Heart left ventricle (tissue), 16 donors: ENCODE measurements at regions not wholly inside any gene's neighbourhood (a gene's known extent, or its start where the extent isn't known, plus 50 kb on each side); places are given as distances from the start of the nearest gene placed in this dataset.

Experiments used
- ATAC-seq, 4 donors: fragments of 200-7000 bp; cut with Tn5 transposase; one replicate each; pipeline ENCODE4 v1.9.1; 2020 to 2022; ENCODE audit warnings: moderate library complexity in 4 of 4, mild to moderate bottlenecking in 3 of 4, moderate number of reproducible peaks in 1 of 4
- DNase-seq, 5 donors: peaks; one replicate each; pipeline ENCODE4 v3.0.0-alpha.2; 2020
- H3K27ac ChIP-seq, 12 donors: fragments of 200-600 bp; sonication (generic) in 4 of 12; one replicate each; pipeline versions ENCODE4 v1.5.0 to v1.8.0; 2016 to 2022; ENCODE audit warnings: mild to moderate bottlenecking in 2 of 12
- H3K27me3 ChIP-seq, 9 donors: fragments of 200-600 bp; sonication (generic) in 2 of 9; one replicate each; pipeline versions ENCODE4 v1.5.1 to v1.8.0; 2016 to 2022; ENCODE audit warnings: mild to moderate bottlenecking in 3 of 9
- H3K36me3 ChIP-seq, 9 donors: fragments of 200-600 bp; sonication (generic) in 2 of 9; one replicate each; pipeline versions ENCODE4 v1.5.0 to v1.8.0; 2018 to 2022; ENCODE audit warnings: mild to moderate bottlenecking in 2 of 9
- H3K4me1 ChIP-seq, 12 donors: fragments of 200-600 bp; sonication (generic) in 4 of 12; one replicate each; pipeline versions ENCODE4 v1.5.0 to v1.8.0; 2016 to 2022; ENCODE audit warnings: mild to moderate bottlenecking in 3 of 12
- H3K4me3 ChIP-seq, 12 donors: fragments of 200-600 bp; sonication (generic) in 4 of 12; one replicate each; pipeline versions ENCODE4 v1.5.0 to v1.8.0; 2017 to 2022; ENCODE audit warnings: mild to moderate bottlenecking in 9 of 12, moderate library complexity in 4 of 12
- H3K9me3 ChIP-seq, 12 donors: fragments of 200-600 bp; sonication (generic) in 4 of 12; one replicate each; pipeline versions ENCODE4 v1.5.0 to v1.8.0; 2016 to 2022; ENCODE audit warnings: mild to moderate bottlenecking in 1 of 12
- POLR2A ChIP-seq, 2 donors: fragments of 450-650 bp; IDR thresholded peaks; one replicate each; pipeline ENCODE4 v1.6.1; 2017; ENCODE audit warnings: antibody characterized with exemption in 2 of 2, mild to moderate bottlenecking in 2 of 2, moderate library complexity in 2 of 2
- WGBS, 4 donors: extraction: QIAGEN DNeasy Blood & Tissue Kit in 2 of 4; methylation state at CpG; one replicate each; pipeline versions ENCODE4 v1.1.5 to v1.1.7; 2013 to 2018; 5-methylcytosine and 5-hydroxymethylcytosine counted together
- intact Hi-C, 10 donors: fragments of 100-400 bp; cut with DNase I; formaldehyde crosslinking; loops; one replicate each; pipeline versions ENCODE4 v1.11.1 to v1.14.2; 2022
- TF ChIP-seq, protein P1 (sequence below), 12 donors: fragments of 200-600 bp; sonication (generic) in 4 of 12; IDR thresholded peaks; one replicate each; pipeline versions ENCODE4 v1.5.0 to v1.8.0; 2018 to 2022; ENCODE audit warnings: antibody characterized with exemption in 12 of 12, mild to moderate bottlenecking in 5 of 12
- donor health status: ischemic (EF 13 %, LVEDD 7.1; RV severe dilation, severe dysfunction).
- donor health status: healthy with polysubstance abuse.
- donor health status: DM: no; HTN: yes; CAD: no.
- donor health status: DM: no; HTN: no; CAD: no.
- donor health status: ischemic (EF 25% LVEDD 6.9; RV normal size, moderate dysfunction).
- donor health status: ischemic (EF 25% LVEDD 5.7; RV mildly dilated, moderate dysfunction).
- donor health status: healthy.
- donor health status: DM: yes; HTN: yes; CAD: no.
- donor health status: ischemic (EF 35%, LVEDD 5.7; RV mildly dilated, moderate dysfunction).
- donor health status: nonischemic (EF 11% LVEDD 7.7; RV severe dilation, severe dysfunction).
- donor health status: DM: yes; HTN: yes; CAD: no.
- donor health status: PGD.
- donor health status: ischemic (EF 29% LVEDD 5.4; RV normal size, mild dysfunction).
- donor health status: nonischemic (EF 23%, LVEDD 6.1; RV moderate dilation, normal function).

DNA sequence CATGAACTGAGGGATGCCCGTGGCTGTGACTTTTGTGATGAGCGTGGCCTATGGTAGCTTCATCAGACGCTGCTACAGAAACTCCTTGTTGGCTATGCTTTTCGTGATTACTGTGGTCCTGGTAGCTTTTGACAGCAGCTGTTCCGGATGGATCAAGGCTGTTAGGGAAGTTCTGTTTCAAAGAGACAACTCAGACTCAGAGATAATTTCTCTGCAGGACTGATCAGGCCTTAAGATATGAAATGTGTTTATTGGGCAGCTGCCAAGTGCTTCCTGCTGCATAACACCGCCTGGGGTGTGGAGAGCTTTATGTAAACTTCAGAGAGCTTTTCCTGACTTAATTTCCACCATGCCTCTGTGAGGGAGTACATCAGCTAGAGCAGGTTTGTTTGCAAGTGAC is 243.8 kb downstream of the TSN start:
- H3K27ac ChIP-seq = no peak overlapping the region
- H3K4me3 ChIP-seq = no peak overlapping the region
- no peaks in the 10 kb centered on the region for H3K36me3 ChIP-seq
- intact Hi-C loops = no loop called here
- 31 to 35% (median 33%) methylated on average over 6 of the region's 6 CpGs for WGBS, 4 donors
- H3K27me3 ChIP-seq = no peaks in the 10 kb centered on the region
- peaks cover 0 to 3% (median 0%) of the 10 kb centered on the region in 12 donors for H3K9me3 ChIP-seq
- DNase-seq (no peak), ATAC-seq (peak in 2 of 4 donors; percentile 21 to 36)
- H3K4me1 ChIP-seq = peaks cover 0 to 7% (median 0%) of the 10 kb centered on the region in 12 donors
- no peak for TF ChIP-seq POLR2A (IDR thresholded peaks at IDR 0.05)
- TF ChIP-seq, protein P1, sequence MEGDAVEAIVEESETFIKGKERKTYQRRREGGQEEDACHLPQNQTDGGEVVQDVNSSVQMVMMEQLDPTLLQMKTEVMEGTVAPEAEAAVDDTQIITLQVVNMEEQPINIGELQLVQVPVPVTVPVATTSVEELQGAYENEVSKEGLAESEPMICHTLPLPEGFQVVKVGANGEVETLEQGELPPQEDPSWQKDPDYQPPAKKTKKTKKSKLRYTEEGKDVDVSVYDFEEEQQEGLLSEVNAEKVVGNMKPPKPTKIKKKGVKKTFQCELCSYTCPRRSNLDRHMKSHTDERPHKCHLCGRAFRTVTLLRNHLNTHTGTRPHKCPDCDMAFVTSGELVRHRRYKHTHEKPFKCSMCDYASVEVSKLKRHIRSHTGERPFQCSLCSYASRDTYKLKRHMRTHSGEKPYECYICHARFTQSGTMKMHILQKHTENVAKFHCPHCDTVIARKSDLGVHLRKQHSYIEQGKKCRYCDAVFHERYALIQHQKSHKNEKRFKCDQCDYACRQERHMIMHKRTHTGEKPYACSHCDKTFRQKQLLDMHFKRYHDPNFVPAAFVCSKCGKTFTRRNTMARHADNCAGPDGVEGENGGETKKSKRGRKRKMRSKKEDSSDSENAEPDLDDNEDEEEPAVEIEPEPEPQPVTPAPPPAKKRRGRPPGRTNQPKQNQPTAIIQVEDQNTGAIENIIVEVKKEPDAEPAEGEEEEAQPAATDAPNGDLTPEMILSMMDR (IDR thresholded peaks at IDR 0.05) = no peak

DNA sequence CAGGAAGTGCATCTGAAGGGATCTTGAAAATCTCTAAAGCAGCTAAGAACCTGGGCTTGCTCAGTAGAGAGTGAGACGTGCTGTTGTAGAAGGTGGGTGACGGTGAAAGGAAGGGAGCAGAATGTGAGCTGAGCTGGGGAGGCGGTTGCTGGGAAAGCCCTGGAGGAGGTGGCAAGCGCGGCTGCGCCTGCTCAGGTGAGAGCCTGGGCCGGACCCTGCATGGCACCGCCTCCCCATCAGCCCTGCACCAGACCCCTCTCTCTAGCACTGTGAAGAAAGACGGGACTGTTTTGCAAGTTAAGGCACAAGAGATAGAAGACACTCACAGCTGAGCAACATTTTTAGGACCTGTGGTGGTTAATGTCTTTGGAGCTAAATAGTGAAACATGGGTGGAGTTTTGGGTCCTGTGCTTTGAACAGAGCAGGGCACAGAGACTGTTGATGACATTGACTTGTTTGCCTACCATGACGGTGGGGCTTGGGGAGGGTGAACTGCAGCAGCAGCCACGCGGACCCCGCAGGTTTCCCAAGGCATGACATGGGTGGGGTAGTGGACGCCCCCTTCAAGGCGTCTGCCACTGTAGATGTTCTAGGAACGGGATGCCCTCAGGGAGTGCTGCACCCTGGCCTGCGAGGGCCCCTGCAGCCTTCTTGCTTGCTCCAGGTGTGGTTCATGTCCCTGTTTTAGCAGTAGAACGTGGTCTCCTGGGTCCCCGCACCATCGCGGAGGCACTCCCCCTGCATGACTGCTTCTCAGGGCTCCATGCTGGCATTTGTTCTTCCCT is 245.3 kb downstream of the TSN start:
- H3K4me3 ChIP-seq = no peak overlapping the region
- TF ChIP-seq, protein P1 (IDR thresholded peaks at IDR 0.05) = no peak
- no peak for TF ChIP-seq POLR2A (IDR thresholded peaks at IDR 0.05)
- peaks cover 0 to 3% (median 0%) of the 10 kb centered on the region in 12 donors for H3K9me3 ChIP-seq
- intact Hi-C loops = no loop called here
- H3K4me1 ChIP-seq = peaks cover 0 to 7% (median 0%) of the 10 kb centered on the region in 12 donors
- no peaks in the 10 kb centered on the region for H3K27me3 ChIP-seq
- no peak overlapping the region for H3K27ac ChIP-seq
- no peak for ATAC-seq
- no peak for DNase-seq
- WGBS, 4 donors = 94 to 96% (median 96%) methylated on average over 13 to 21 of the region's 21 CpGs
- H3K36me3 ChIP-seq = no peaks in the 10 kb centered on the region

DNA sequence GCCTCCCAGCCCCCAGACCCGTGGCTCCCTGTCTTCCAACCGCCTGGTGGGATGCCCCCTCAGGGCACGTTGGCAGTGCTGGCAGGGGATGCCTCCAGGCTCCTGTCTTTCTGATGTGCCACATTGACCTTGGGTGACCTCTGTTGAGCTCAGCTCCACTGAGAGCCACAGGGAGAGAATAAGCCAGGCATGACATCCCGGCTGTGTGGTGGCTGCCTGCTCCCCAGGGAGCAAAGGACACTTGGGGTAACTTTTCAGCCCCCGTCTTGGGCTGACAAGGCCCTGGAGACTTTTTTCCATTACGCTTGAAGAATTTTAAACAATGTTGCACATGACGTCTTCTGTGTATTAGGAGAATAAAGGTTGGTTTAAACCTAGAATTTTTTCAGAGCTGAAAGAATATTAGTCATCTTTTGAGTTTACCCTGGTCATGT is 246.0 kb downstream of the TSN start:
- no peak for TF ChIP-seq POLR2A (IDR thresholded peaks at IDR 0.05)
- TF ChIP-seq, protein P1 (IDR thresholded peaks at IDR 0.05) = no peak
- DNase-seq = no peak
- H3K27ac ChIP-seq = no peak overlapping the region
- H3K4me1 ChIP-seq = peaks cover 0 to 7% (median 0%) of the 10 kb centered on the region in 12 donors
- peaks cover 0 to 3% (median 0%) of the 10 kb centered on the region in 12 donors for H3K9me3 ChIP-seq
- no peak overlapping the region for H3K4me3 ChIP-seq
- no peak for ATAC-seq
- H3K36me3 ChIP-seq = no peaks in the 10 kb centered on the region
- intact Hi-C loops = no loop called here
- 76 to 82% (median 81%) methylated on average over 5 to 7 of the region's 7 CpGs for WGBS, 4 donors
- no peaks in the 10 kb centered on the region for H3K27me3 ChIP-seq

- H3K4me3 ChIP-seq = no peak overlapping the region
- H3K9me3 ChIP-seq = peaks cover 0 to 3% (median 0%) of the 10 kb centered on the region in 12 donors
- DNase-seq (no peak), ATAC-seq (no peak)
- WGBS, 4 donors = 77 to 85% (median 78%) methylated on average over 11 of the region's 11 CpGs
- TF ChIP-seq POLR2A (IDR thresholded peaks at IDR 0.05) = no peak
- TF ChIP-seq, protein P1 (IDR thresholded peaks at IDR 0.05) = no peak
- peaks cover 0 to 4% (median 0%) of the 10 kb centered on the region in 9 donors for H3K27me3 ChIP-seq
- H3K4me1 ChIP-seq = peaks cover 0 to 7% (median 0%) of the 10 kb centered on the region in 12 donors
- H3K27ac ChIP-seq = no peak overlapping the region
- no peaks in the 10 kb centered on the region for H3K36me3 ChIP-seq
- intact Hi-C loops = no loop called here
Measured at GRCh38 chr2:122003196-122003940, 247.9 kb downstream of the TSN start.
